ENCODE measurements at regions not wholly inside any gene's neighbourhood (a gene's known extent, or its start where the extent isn't known, plus 50 kb on each side); places are given as distances from the start of the nearest gene placed in this dataset.

GRCh38 chr2:53317861-53318260, 449.7 kb upstream of the CHAC2 start:
- no peak for TF ChIP-seq POLR2A (IDR thresholded peaks at IDR 0.05; ENCODE audit: low read length)
- no peak for TF ChIP-seq CTCF (IDR thresholded peaks at IDR 0.05)
- no peak for TF ChIP-seq MAX (IDR thresholded peaks at IDR 0.05)
- TF ChIP-seq USF2 (IDR thresholded peaks at IDR 0.05), result no peak
- no peak for TF ChIP-seq TP53 (CRISPR knock-in tag; IDR thresholded peaks at IDR 0.05)
- TF ChIP-seq RFX5 (IDR thresholded peaks at IDR 0.05), result no peak
- no peak for TF ChIP-seq RCOR1 (IDR thresholded peaks at IDR 0.05; ENCODE audit: low read depth, low read length)
- TF ChIP-seq RNF2 (IDR thresholded peaks at IDR 0.05; ENCODE audit: borderline replicate concordance, low read depth), result no peak
- no peak for TF ChIP-seq BHLHE40 (IDR thresholded peaks at IDR 0.05; ENCODE audit: low read depth, low read length)
- TF ChIP-seq MYC (IDR thresholded peaks at IDR 0.05; ENCODE audit: borderline replicate concordance, low read length), result no peak
- TF ChIP-seq RAD21 (conservative IDR thresholded peaks at IDR 0.05 in 1 of 2, IDR thresholded peaks at IDR 0.05 in 1 of 2), result no peak

Data from A549 (cell line).